Uterus (tissue), 3 donors: ENCODE measurements at regions not wholly inside any gene's neighbourhood (a gene's known extent, or its start where the extent isn't known, plus 50 kb on each side); places are given as distances from the start of the nearest gene placed in this dataset.

ENCODE experiments used
- DNase-seq, 2 donors: peaks; one replicate each; pipeline ENCODE4 v3.0.0-alpha.2; 2019 to 2020
- H3K27ac ChIP-seq, 2 donors: fragments of 200-600 bp; sonication (generic); 1 replicate in 1 of 2; 2 replicates in 1 of 2; pipeline ENCODE4 v1.5.1; 2016 to 2018
- H3K27me3 ChIP-seq, 2 donors: fragments of 200-600 bp; sonication (generic); one replicate each; pipeline ENCODE4 v1.5.1; 2018 to 2019; ENCODE audit warnings: control low read depth in 1 of 2
- H3K36me3 ChIP-seq, 2 donors: fragments of 200-600 bp; sonication (generic); one replicate each; pipeline ENCODE4 v1.5.1; 2019; ENCODE audit warnings: control low read depth in 1 of 2
- H3K4me1 ChIP-seq, 2 donors: fragments of 200-600 bp; sonication (generic); one replicate each; pipeline ENCODE4 v1.5.1; 2018 to 2019; ENCODE audit warnings: control low read depth in 1 of 2
- H3K4me3 ChIP-seq, 2 donors: fragments of 200-600 bp; sonication (generic); 1 replicate in 1 of 2; 2 replicates in 1 of 2; pipeline ENCODE4 v1.5.1; 2018 to 2019; ENCODE audit warnings: mild to moderate bottlenecking in 1 of 2
- H3K9me3 ChIP-seq, 2 donors: fragments of 200-600 bp; sonication (generic); one replicate each; pipeline ENCODE4 v1.5.1; 2019; ENCODE audit warnings: control low read depth in 1 of 2
- POLR2A ChIP-seq, 2 donors: fragments of 450-650 bp; IDR thresholded peaks; one replicate each; pipeline ENCODE4 v1.6.1; 2016; ENCODE audit warnings: antibody characterized with exemption in 2 of 2, mild to moderate bottlenecking in 1 of 2, moderate library complexity in 1 of 2
- intact Hi-C: fragments of 100-400 bp; cut with DNase I; formaldehyde crosslinking; loops from one replicate; pipeline ENCODE4 v1.15.1; 2023; ENCODE audit warnings: low total_unique reads
- TF ChIP-seq, protein P1 (sequence below), 4 experiments: fragments of 200-600 bp in 2 of 4; fragments of 450-650 bp in 2 of 4; sonication (generic) in 2 of 4; IDR thresholded peaks; one replicate each; pipeline ENCODE4 v1.5.1; 2016 to 2019; ENCODE audit warnings: antibody characterized with exemption in 4 of 4, mild to moderate bottlenecking in 2 of 4, moderate library complexity in 1 of 4
- donor health status: DM: yes; HTN: yes; CAD: no.

DNA sequence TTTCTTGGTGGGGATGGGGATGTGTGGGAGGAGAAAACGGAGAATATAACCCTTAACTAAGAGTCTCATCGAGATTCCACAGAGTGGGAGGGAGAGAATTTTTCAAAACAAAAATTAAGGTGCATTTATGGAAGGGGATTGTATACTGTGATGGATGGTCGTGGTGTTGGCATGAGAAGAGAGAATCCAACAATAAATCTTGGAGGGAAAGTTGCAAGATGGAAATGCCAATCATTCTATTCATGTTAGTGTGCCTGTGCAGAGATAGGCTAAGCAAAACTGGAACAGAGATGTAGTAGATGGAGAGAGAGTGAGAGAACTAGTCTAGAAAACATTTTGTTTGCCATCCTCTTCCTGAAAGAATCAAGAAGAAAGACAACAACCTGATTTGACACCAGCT is 613.1 kb downstream of the EBF1 start:
- intact Hi-C loops, result no loop called here
- no peak overlapping the region for H3K4me3 ChIP-seq
- no peak for DNase-seq
- TF ChIP-seq POLR2A (IDR thresholded peaks at IDR 0.05), result no peak
- TF ChIP-seq, protein P1, sequence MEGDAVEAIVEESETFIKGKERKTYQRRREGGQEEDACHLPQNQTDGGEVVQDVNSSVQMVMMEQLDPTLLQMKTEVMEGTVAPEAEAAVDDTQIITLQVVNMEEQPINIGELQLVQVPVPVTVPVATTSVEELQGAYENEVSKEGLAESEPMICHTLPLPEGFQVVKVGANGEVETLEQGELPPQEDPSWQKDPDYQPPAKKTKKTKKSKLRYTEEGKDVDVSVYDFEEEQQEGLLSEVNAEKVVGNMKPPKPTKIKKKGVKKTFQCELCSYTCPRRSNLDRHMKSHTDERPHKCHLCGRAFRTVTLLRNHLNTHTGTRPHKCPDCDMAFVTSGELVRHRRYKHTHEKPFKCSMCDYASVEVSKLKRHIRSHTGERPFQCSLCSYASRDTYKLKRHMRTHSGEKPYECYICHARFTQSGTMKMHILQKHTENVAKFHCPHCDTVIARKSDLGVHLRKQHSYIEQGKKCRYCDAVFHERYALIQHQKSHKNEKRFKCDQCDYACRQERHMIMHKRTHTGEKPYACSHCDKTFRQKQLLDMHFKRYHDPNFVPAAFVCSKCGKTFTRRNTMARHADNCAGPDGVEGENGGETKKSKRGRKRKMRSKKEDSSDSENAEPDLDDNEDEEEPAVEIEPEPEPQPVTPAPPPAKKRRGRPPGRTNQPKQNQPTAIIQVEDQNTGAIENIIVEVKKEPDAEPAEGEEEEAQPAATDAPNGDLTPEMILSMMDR (IDR thresholded peaks at IDR 0.05), result no peak
- H3K9me3 ChIP-seq, result no peaks in the 10 kb centered on the region
- no peaks in the 10 kb centered on the region for H3K36me3 ChIP-seq
- peaks cover 0 to 15% of the 10 kb centered on the region in 2 donors for H3K4me1 ChIP-seq
- H3K27ac ChIP-seq, result peak overlapping the region; percentile 40 to 64
- no peaks in the 10 kb centered on the region for H3K27me3 ChIP-seq

DNA sequence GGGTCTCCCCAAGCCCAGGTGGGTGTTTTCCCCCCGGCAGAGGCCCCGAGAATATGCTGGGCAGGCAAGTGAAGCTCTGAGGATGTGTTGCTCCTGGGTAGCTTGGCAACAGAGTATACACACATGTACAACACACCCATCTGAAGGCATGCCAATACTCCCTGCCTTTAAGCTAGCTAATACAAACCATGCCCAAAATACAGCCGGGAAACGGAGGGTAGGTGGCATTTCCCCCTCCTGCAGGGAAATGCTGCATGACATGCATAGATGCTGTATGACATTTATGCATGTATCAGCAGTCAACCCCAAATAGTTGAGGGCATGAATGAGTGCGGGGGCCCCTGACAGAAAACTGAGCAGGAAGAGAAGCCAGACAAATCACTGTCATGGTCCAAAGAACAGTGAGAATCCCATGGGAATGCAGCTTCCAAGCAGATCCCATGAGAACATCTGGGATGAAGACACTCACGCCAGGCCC is 614.1 kb downstream of the EBF1 start:
- peaks cover 0 to 15% of the 10 kb centered on the region in 2 donors for H3K4me1 ChIP-seq
- H3K4me3 ChIP-seq, result no peak overlapping the region
- TF ChIP-seq POLR2A (IDR thresholded peaks at IDR 0.05), result no peak
- TF ChIP-seq, protein P1 (IDR thresholded peaks at IDR 0.05), result no peak
- H3K27me3 ChIP-seq, result no peaks in the 10 kb centered on the region
- H3K27ac ChIP-seq, result peak overlapping the region; percentile 40 to 64
- H3K36me3 ChIP-seq, result no peaks in the 10 kb centered on the region
- intact Hi-C loops, result no loop called here
- peak; percentile 58 to 61 for DNase-seq
- H3K9me3 ChIP-seq, result no peaks in the 10 kb centered on the region

DNA sequence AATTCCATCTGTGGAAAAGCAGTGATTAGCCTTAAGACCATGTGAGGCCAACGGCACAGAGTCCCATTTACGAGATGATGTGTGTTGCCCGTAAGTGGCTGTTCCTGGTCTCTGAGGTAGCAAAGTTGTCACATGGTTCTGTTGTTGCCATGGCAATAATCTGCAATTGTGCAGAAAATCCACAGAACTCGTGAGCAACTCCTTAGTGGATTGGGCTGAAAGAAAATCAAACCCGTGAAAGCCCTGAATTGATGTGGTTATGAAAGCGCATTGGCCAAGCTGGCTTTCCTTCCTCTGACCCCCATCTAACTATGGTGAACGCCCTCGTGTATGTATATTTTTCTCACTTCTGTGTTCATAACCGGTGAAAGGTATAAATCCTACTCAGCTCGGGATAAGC is 614.7 kb downstream of the EBF1 start:
- TF ChIP-seq POLR2A (IDR thresholded peaks at IDR 0.05), result no peak
- TF ChIP-seq, protein P1 (IDR thresholded peaks at IDR 0.05), result no peak
- Histone ChIP-seq H3K9me3 (no peaks in the 10 kb centered on the region), H3K27ac (peak overlapping the region; percentile 40 to 64), H3K36me3 (no peaks in the 10 kb centered on the region), H3K4me3 (no peak overlapping the region), H3K4me1 (peaks cover 0 to 15% of the 10 kb centered on the region in 2 donors), H3K27me3 (no peaks in the 10 kb centered on the region)
- peak in 1 of 2 donors; percentile 28 for DNase-seq
- intact Hi-C loops, result no loop called here

DNA sequence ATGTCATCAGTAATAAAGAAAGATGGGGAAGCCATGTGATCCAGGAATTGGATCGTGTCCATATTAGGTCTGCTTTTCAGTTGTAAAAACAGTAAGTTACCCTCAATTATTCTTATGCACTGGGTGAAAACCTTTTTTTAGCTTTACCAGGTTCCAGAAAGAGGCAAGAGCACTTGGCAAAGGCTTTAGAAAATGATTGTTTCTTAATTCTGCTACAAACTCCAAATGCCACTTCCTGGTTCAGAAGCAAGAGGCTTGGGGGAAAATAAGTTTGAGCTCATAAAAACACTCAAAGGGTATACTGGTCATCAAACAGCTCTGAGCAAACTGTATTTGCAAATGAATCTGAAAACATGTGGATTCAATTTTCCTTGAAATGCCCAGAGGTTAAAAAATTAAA is 615.6 kb downstream of the EBF1 start:
- no peaks in the 10 kb centered on the region for H3K36me3 ChIP-seq
- no peak overlapping the region for H3K4me3 ChIP-seq
- H3K4me1 ChIP-seq, result peaks cover 0 to 15% of the 10 kb centered on the region in 2 donors
- no peak for TF ChIP-seq POLR2A (IDR thresholded peaks at IDR 0.05)
- TF ChIP-seq, protein P1 (IDR thresholded peaks at IDR 0.05), result no peak
- H3K27me3 ChIP-seq, result no peaks in the 10 kb centered on the region
- no peak for DNase-seq
- peak overlapping the region; percentile 40 to 64 for H3K27ac ChIP-seq
- H3K9me3 ChIP-seq, result no peaks in the 10 kb centered on the region
- intact Hi-C loops, result no loop called here

DNA sequence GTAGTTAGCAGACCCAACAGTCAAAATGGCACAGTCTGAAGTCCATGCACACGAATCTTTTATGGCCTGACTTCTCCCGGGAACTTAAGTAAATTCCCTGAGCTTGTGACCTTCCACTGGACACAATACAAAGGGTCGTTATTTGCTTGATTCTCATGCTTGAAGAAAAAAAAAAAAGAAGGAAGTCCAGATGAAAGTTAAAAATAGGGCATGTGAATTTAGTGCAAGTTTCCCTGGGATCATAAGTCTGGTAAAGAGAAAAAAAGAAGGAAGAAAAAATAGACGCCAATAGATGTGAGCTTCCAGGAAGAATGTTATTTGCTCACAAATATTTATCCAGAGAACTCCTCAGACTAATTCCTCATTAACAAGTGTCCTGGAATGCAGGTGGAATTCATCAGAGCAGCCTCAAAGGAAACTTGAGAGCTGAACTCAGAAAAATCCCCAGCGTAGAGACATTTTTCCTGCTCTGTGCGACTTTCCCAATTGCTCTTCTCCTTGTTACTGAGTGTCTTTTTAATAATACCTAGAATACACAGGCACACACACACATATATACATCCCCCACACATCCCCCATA is 616.3 kb downstream of the EBF1 start:
- H3K4me3 ChIP-seq, result no peak overlapping the region
- DNase-seq, result no peak
- H3K27ac ChIP-seq, result peak overlapping the region; percentile 40 to 64
- H3K9me3 ChIP-seq, result no peaks in the 10 kb centered on the region
- intact Hi-C loops, result no loop called here
- H3K27me3 ChIP-seq, result no peaks in the 10 kb centered on the region
- no peak for TF ChIP-seq POLR2A (IDR thresholded peaks at IDR 0.05)
- TF ChIP-seq, protein P1 (IDR thresholded peaks at IDR 0.05), result no peak
- no peaks in the 10 kb centered on the region for H3K36me3 ChIP-seq
- peaks cover 0 to 15% of the 10 kb centered on the region in 2 donors for H3K4me1 ChIP-seq
